ENCODE measurements at regions not wholly inside any gene's neighbourhood (a gene's known extent, or its start where the extent isn't known, plus 50 kb on each side); places are given as distances from the start of the nearest gene placed in this dataset.

DNA sequence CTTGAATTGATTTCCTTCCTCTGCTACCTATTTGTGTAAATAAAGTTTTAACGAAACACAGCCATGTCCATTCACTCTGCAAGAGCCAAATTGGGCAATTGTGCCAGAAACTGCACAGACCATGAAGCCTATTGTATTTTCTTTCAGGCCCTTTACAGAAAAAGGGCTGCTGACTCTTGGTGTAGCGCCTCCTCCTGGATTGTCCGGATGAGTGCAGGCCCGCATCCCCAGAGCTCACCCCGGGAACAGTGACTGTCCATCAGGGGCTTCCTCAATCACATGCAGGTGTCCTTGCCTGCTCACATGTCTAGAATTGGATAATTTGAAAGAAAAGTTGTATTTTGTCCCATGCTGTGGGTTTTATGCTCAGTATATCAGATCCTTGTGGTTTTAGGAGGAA, 1282.2 kb downstream of the AACS start:
- DNase-seq (ENCODE audit: low read depth in 2 of 2, low spot score in 1 of 2) = no peak

DNA sequence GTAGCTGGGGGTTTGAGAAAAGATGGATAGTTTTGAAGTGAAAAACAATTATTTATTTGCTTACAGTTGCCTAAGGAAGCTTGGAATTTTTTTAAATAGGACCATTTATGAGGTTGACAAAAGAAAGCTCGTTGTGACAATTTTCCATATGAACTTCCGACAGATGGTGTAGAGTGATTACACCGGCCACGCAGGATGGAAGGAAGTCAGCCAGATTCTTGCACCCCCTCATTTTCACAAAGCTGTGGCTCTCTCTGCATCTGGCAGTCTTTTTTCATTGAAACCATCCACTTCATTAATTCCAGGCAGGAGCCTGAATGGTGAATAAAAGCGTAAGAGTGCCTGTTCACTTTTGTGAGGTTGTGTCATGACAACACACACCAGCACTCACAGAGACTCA, 1284.1 kb downstream of the AACS start:
- DNase-seq (ENCODE audit: low read depth in 2 of 2, low spot score in 1 of 2) = no peak

DNA sequence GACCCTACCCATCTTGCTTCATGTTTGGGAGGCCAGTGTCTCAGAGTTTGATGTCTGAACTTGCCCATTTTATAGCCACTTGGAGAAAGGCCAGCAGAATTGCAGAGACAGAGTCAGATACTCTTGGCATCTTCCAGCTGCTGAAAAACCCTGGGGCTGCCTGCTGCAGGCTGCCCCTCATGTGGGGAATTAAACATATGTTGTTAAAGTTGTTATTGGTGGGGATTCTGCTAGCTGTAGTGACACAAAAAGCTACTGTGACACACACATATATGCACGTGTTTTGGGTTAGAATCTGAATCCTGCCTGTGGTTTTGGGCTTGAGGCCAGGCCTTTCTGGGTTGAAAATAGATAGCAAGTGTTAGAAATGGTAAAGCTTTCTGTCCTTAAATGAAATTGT, 1288.4 kb downstream of the AACS start:
- no peak for DNase-seq (ENCODE audit: low read depth in 2 of 2, low spot score in 1 of 2)

DNA sequence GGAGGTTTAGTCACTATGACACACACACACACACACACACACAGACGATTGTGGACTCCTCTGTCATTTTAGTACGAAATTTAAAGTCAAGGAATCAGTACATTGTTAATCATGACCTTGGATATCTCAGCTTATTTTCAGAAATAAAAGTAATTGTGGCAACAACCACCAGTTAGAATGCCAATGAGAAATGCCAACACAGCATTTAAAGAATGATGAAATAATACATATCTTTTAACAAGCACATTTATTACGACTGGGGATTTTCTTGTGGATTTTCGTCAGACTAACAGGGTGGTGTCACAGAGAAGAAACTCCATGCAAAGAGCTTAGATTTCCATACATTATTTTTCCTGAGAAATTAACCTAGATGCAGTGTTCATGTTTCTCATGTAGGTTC, 1289.4 kb downstream of the AACS start:
- no peak for DNase-seq (ENCODE audit: low read depth in 2 of 2, low spot score in 1 of 2)

DNA sequence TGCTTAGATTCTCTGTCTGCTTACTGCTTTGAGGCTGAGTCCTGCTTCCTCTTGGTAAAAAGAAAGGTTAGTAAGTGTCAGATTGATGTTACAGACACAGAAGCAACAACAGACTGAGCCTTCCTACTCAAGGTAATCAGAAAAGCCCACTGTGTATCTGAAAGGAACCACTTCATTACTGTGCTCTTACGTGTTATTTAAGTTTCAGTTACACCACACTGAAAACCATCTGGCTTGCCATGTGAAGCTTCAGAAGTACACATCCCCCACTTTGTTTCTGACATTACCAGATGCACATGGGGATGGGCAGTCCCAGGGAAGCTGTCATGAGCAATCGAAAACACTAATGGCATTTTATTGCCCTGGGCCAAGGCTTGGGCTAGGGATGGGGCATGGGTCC, 1290.1 kb downstream of the AACS start:
- DNase-seq (ENCODE audit: low read depth in 2 of 2, low spot score in 1 of 2) = no peak

DNA sequence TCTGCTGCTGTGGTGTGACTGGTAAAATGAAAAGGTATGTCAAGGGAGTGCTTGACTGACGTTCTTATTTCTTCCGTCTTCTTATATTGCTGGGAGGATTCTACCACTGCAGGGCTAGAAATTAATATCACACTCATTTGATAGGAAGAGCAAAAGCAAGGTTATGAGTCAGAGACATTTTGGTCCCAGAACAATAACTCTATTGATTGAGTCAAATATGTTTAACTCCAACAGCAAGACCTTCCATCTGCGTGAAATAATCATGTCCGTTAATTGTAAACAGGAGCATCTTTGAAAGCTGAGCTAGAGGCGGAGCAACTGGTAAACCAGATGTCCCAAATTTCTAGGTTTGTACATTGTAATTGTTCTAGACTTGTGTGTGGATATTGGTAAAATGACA, 1293.6 kb downstream of the AACS start:
- DNase-seq (ENCODE audit: low read depth in 2 of 2, low spot score in 1 of 2) = no peak

DNA sequence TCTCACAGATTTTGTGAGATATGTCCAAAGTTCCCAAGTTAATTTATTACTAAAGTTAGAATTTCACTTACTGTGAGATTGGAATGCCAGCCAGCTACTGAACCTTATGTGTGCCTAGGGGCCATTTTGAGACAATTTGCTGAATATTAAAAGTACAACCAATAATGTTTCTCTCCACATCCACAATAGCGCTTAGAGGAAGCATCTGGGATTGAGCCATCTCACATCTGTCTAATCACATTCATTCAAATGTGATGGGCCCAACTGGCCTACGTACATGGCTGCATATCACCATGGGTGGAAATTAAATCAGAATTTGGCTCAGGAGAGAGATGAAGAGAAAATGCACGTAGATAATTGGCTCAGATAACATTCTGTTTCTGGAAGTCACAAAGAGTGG, 1294.0 kb downstream of the AACS start:
- DNase-seq (ENCODE audit: low read depth in 2 of 2, low spot score in 1 of 2) = no peak

DNA sequence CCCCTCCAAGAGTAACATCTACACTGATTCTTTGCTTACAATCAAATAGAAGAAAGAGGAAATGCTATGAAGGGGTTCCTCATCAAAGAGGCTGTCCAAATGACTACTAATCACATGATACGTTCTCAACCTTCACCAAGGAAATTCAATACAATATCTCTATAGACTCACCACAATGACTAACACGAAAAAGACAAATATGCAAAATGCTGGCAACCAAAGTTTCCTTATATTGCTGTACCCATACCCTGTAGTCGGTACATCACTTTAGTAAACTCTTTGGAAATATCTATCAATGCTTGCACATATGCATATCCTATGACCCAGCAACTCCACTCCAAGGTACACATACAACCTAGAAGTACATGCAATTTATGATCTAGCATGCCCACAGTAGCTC, 1296.6 kb downstream of the AACS start:
- DNase-seq (ENCODE audit: low read depth in 2 of 2, low spot score in 1 of 2) = no peak

DNA sequence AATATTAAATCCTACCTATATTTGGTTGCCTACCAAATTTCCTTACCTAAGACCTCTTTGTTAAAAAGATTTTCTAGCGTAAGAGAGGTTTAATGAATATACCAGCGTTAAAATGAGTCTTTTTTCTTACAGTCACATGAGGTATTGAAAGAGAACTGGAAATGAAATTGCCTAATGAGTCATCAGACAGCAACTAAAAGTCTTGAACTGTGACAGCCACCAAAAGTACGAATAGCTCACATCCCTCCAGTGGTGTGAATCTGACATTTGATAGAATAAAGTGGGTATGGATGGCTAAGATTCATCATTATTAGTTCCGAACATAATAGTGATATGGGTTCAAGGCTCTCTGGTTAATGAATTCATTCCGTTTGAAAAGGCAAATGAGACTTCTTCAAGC, 1297.3 kb downstream of the AACS start:
- no peak for DNase-seq (ENCODE audit: low read depth in 2 of 2, low spot score in 1 of 2)

DNA sequence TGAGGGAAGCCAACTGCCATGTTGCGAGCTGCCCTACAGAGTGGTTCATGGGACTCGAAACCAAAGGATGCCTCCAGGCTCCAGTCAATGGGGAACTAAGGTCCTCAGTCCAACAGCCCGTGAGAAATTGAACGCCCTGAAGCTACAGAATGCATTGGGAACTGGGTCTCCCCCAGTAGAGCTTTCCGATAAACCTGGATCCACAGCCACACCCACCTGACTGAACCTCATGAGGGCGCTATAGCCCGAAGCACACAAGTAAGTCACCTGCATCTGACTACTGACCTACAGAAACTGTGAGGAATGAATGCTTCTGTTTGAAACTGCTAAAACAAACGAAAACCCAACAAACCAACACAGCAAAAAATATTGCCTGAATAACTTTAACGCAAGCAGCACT, 1297.7 kb downstream of the AACS start:
- no peak for DNase-seq (ENCODE audit: low read depth in 2 of 2, low spot score in 1 of 2)

DNA sequence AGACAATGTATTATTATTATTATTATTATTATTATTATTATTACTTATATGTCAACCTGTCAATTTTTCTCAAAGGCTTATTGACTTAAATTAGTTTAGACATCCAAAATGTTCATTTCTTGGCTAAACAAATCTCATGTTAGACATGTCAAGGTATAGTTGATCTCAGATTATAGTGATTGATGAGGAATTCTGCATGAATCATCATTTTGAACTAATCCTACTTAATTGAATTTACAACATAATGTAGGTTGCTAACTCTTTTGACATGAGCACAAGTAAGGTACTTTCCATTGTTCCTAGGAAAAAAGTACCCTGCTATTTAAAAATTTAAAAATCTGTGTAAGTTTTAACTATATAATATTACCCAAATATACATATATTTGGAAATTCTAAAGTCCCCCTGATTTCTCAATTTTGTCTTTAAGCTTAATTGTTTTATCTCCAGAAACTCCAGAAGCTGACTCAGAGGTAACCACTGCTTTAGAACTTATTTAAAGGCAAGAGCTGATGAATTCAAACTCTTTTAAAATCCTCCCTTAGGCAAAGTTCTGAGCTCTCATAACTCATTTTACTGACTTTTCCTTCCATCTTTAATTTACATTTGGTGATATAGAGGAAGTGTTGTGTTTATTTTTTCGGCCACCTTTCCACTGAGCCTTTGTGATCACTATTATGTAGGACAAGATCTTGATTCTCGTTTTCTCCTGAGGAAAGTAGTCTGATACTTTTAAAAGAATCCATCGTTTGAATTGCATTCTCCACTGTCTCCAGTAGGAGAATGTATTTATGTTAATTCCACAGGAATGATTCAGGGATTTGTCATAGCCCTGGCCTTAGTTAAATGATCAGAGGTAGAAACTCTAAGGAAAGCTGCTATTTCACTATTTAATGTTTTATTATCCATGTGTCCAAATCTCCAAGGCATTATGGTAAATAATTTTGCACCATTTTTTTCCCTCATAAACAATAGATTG, 1304.5 kb downstream of the AACS start:
- DNase-seq (ENCODE audit: low read depth in 2 of 2, low spot score in 1 of 2) = no peak

DNA sequence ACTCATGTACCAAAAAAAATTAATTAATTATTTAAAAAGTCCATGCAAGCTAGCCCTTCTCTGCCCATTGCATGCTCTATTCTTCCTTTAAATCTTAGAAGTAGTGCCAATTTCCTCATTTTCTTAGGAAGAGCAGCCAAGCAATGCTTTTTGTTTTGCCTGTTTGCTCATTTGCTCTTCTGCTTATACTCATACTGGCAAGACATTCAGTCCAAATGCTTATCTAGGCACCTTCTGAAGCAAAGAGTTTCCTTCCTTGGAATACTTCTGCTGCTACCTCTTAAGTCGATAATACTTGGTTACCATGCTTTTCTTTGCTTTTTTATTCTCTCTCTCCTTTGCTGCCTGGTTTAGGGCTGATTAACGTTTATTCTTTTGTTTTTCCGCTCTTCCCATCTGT, 1318.3 kb downstream of the AACS start:
- DNase-seq (ENCODE audit: low read depth in 2 of 2, low spot score in 1 of 2) = no peak

DNA sequence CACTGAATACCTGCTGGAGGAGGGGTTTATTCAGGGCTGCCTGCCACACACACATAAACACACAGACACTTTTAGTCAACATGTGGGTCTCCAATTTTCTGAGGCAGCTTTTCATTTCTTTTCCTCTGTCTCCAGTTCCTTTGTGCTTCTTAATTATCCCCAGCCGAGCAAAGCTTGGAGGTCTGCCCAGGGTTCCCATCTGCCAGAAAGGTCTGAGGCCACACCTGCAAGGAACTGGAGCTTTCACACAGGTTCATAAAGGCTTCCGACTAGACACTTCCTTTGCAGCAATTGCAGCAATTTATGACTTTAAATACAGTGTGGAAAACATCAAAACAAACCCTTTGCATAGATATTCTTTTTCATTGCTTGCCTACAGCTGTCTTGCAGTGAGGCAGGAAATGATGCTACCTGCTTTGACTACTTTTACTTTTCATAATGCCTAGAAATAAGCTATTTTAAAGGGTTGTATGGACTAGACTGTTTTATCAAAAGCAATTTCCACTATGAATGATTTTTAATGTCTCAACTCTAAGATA, 1318.9 kb downstream of the AACS start:
- DNase-seq (ENCODE audit: low read depth in 2 of 2, low spot score in 1 of 2) = no peak

DNA sequence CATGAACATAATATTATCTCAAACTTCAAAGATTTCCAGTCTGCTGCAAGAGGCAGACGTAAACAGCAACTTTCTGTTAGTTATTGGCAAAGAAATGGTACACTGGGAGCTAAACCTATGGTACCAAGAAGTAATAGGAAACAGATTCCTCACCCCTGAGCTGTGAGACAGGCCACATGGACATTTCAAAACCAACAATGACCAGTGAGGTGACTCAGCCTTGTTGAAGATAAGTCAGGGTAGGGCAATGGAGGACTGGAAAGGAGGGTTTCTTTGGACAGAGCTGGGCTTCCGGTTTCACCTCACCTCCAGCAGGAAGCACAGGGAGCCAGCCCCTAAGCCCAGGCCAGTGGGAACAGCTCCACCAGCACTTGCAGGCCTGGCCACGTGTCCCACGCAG, 1320.5 kb downstream of the AACS start:
- no peak for DNase-seq (ENCODE audit: low read depth in 2 of 2, low spot score in 1 of 2)

DNA sequence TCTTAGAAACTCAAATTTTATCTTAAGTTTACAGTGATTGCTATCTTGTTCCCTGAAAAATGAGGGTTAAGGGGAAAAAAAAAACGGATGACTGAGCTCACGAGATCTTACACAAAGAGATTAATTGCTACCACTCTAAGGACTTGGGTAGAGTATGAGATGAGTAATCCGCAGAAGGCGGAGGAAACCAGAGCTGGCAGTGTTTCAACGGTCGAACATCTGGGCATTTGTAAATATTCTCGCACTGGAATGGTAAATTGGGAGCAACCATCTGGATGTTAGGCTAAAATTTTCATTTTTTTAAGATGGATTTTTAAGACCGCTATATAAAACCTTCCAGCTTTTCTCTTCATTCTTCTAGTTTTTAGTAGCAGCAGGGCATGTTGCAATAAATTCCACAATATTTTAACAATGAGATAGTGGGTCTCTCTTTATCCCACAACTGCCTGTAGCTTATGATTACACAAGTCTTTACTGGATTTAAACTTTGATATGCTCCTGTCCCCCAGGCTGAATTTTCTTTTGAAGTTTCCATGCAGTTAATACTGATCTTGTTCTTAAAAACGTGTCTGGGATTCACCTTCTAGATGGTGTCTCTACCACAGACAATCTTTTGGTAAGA, 1324.1 kb downstream of the AACS start:
- DNase-seq (ENCODE audit: low read depth in 2 of 2, low spot score in 1 of 2) = no peak

DNA sequence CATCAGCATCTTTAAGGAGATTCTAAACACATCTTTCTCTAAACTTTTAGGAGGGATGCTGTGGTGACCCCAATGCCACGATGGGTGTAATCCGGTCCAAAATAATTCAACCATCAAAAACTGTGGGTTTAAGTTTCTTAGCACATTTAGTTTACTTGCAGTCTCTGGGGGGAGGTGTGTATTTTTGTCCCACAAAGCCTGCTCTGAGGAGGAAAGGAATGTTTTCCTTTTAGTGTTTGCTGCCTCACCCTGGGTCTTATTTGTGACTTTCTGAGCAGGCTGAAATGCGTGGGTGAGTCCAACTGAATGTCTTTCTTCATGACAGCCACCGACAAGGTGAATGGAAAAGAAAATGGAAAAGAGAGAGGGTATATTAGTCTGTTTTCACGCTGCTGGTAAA, 1324.7 kb downstream of the AACS start:
- no peak for DNase-seq (ENCODE audit: low read depth in 2 of 2, low spot score in 1 of 2)

DNA sequence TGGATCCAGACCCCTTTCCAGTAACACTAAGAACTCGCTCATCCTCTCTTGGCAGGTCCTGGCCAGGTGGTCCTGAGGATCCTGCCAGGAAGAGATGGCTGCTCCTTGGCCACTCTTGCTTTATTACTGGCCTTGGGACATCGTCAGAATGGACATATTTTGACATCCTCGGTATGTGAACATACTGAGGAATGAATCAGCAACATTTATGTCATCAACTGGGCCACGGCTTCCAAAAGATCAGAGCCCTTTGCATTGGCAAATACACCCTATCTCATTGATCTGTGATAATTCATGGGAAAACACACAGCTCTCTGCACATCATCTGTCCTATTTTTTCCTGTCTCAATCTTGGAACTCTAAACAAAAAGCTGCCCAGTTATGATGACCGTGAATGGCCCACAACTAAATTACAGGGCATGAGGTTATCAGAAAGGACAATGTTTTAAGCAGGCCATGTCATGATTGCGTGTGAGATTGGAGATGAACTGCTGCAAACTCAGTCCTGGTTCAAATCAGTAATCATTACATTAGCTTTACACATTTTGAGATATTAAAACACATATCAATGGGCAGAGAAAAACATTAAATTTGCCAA, 1325.8 kb downstream of the AACS start:
- DNase-seq (ENCODE audit: low read depth in 2 of 2, low spot score in 1 of 2) = no peak

DNA sequence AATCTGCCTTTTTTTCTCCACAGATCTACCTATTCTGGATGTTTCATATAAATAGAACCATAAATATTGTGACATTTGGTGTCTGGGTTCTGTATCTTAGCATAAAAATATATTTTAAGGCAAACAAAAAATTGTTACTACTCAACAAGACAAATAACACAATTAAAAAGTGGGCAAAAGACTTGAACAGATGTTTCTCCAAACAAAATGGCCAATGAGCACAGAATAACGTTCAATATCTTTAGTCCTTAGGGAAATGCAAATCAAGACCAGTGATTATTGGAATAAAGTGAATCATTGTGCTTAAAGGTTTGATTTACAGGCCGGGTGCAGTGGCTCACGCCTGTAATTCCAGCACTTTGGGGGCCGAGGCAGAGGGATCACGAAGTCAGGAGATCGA, 1331.3 kb downstream of the AACS start:
- no peak for DNase-seq (ENCODE audit: low read depth in 2 of 2, low spot score in 1 of 2)

DNA sequence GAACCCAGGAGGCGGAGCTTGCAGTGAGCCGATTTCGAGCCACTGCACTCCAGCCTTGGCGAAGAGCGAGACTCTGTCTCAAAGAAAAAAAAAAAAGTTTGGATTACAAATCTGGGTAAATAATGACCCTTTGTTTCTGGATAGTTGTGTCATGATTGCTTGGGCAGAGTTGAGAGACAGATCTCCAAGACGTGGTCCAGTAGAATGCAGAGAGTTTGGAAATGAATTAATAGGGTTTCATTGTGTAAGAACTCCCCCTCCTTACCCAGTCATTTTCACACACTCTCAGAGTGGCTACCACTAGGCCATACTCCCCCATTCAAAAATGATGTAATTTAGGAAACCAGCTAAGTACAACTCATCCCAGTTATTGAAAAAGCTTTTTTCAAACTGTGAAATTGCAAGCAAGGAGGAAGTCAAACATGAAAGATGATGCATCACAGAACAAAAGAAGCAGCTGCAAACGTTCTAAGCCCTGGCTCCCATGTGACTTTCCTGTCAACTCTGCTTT, 1331.9 kb downstream of the AACS start:
- no peak for DNase-seq (ENCODE audit: low read depth in 2 of 2, low spot score in 1 of 2)

DNA sequence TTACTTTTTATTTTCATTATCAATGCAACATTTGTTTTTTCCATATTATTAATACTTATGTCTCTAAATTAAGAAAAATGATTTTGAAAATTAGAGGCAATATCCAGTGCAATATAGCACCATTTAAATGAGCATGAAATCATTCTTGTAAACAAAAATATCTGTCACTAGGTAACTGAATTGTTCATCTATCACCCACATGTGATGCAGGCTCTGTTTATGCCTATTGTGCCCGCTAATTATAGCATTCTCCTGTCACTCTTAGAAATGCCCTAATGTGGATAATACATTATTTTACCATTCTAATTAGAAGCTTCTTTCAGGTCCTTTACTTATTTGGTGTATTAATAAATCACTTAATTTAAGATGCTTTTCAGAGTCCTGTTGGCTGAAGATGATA, 1332.4 kb downstream of the AACS start:
- DNase-seq (ENCODE audit: low read depth in 2 of 2, low spot score in 1 of 2) = no peak

DNA sequence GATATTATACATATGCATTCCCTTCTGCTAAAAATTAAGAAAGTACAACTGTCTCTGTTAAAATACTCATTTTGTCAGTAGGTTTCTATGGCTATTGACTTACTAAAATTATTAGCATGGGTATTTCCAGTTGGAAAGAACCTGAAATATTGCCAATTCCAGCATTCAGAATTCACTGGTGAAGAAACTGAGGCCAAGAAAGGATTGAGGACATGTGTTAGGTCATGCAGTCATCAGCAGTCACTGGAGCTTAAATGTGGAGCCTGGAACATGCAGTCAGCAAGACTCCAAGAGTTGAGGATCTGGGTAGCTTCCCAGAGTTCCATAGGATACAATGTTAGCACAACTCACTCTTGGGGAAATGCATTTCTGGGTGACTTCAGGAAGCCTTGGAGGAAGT, 1335.6 kb downstream of the AACS start:
- no peak for DNase-seq (ENCODE audit: low read depth in 2 of 2, low spot score in 1 of 2)
